GM12878 (cell line): ENCODE measurements at regions not wholly inside any gene's neighbourhood (a gene's known extent, or its start where the extent isn't known, plus 50 kb on each side); places are given as distances from the start of the nearest gene placed in this dataset.

Source experiments
- ATAC-seq: fragments of 200-7000 bp; cut with Tn5 transposase; 3 replicates; pipeline ENCODE4 v1.9.1; 2020; ENCODE audit warnings: mild to moderate bottlenecking, moderate library complexity
- BruUV-seq: library from RNA; stranded (reverse); fragments of 400-500 nt; replicated peaks from 2 replicates; lab custom pipeline; 2021; lab: Mats Ljungman, UMichigan
- CTCF ChIA-PET: fragments of 300-600 bp; sonication (Branson Sonifier 250); formaldehyde crosslinking; extraction: SDS; loops from one replicate; lab custom pipeline; 2021; ENCODE audit warnings: inconsistent platforms; lab: Yijun Ruan, JAX
- POLR2A ChIA-PET: fragments of 350-600 bp; formaldehyde crosslinking; extraction: SDS; loops from one replicate; lab custom pipeline; 2021; ENCODE audit warnings: inconsistent platforms; lab: Charles Lee
- RAD21 ChIA-PET: fragments of 300-600 bp; sonication (Branson Sonifier 250); formaldehyde crosslinking; loops from one replicate; lab custom pipeline; 2023; ENCODE audit warnings: antibody characterized with exemption; ENCODE audit not compliant: unreplicated experiment; lab: Charles Lee
- SMC1A ChIA-PET: fragments of 300-600 bp; sonication (Branson Sonifier 250); formaldehyde crosslinking; loops from one replicate; lab custom pipeline; 2023; ENCODE audit not compliant: unreplicated experiment, uncharacterized antibody; lab: Charles Lee
- DNase-seq: peaks from one replicate; pipeline ENCODE4 v3.0.0-alpha.2; 2011; ENCODE audit warnings: low read depth, low spot score
- FAIRE-seq: peaks from 3 replicates; lab custom pipeline; 2011; peaks lifted over from hg19 to GRCh38; lab: Jason Lieb, UNC
- H2AFZ ChIP-seq: 2 replicates; pipeline ENCODE4 v1.6.0; 2011; ENCODE audit warnings: low read depth, low read length, control low read depth; ENCODE audit not compliant: control insufficient read depth
- H3K27ac ChIP-seq: 2 replicates; pipeline ENCODE4 v1.5.1; 2011; ENCODE audit warnings: control low read depth; ENCODE audit not compliant: control insufficient read depth, insufficient read depth
- H3K27me3 ChIP-seq, 2 experiments: replicated peaks in 1 of 2; 2 replicates each; pipeline versions ENCODE4 v1.6.0 to v1.6.1; 2011; ENCODE audit warnings: low read length in 1 of 2; ENCODE audit not compliant: control insufficient read depth in 2 of 2, insufficient read depth in 2 of 2
- H3K36me3 ChIP-seq, 2 experiments: 2 replicates each; pipeline ENCODE4 v1.5.1; 2011; ENCODE audit warnings: low read length in 1 of 2; ENCODE audit not compliant: control insufficient read depth in 2 of 2, insufficient read depth in 2 of 2
- H3K4me1 ChIP-seq: 2 replicates; pipeline ENCODE4 v1.6.1; 2011; ENCODE audit warnings: mild to moderate bottlenecking, low read length, moderate library complexity, mixed read lengths; ENCODE audit not compliant: control insufficient read depth, insufficient read depth
- H3K4me2 ChIP-seq: 2 replicates; pipeline ENCODE4 v1.6.0; 2011; ENCODE audit warnings: control low read depth; ENCODE audit not compliant: control insufficient read depth, insufficient read depth
- H3K4me3 ChIP-seq: fragments of 200-600 bp; sonication (generic); 2 replicates; pipeline ENCODE4 v1.5.1; 2016
- H3K79me2 ChIP-seq: 2 replicates; pipeline ENCODE4 v1.6.0; 2011; ENCODE audit warnings: low read length; ENCODE audit not compliant: control insufficient read depth, insufficient read depth
- H3K9ac ChIP-seq: 2 replicates; pipeline ENCODE4 v1.8.0; 2011; ENCODE audit warnings: low read length, control low read depth, mixed read lengths; ENCODE audit not compliant: control insufficient read depth, insufficient read depth
- H3K9me3 ChIP-seq: replicated peaks from 3 replicates; pipeline ENCODE4 v1.5.1; 2011; ENCODE audit warnings: mild to moderate bottlenecking, low read length; ENCODE audit not compliant: control insufficient read depth, insufficient read depth
- H4K20me1 ChIP-seq: 2 replicates; pipeline ENCODE4 v1.6.0; 2011; ENCODE audit not compliant: control insufficient read depth, insufficient read depth
- JUND ChIP-seq: IDR thresholded peaks from 2 replicates; pipeline ENCODE4 v1.6.1; 2012; ENCODE audit warnings: low read depth, mild to moderate bottlenecking, low read length, improper control_type of control experiment, moderate library complexity
- POU2F2 ChIP-seq: IDR thresholded peaks from 3 replicates; pipeline ENCODE4 v1.6.1; 2011; ENCODE audit warnings: low read depth, mild to moderate bottlenecking, low read length, borderline replicate concordance
- RB1 ChIP-seq: fragments of 450-650 bp; formaldehyde crosslinking; IDR thresholded peaks from 2 replicates; pipeline ENCODE4 v1.6.1; 2017; ENCODE audit warnings: mild to moderate bottlenecking, borderline replicate concordance
- RBBP5 ChIP-seq: fragments of 200-600 bp; sonication (generic); conservative IDR thresholded peaks from 2 replicates; pipeline ENCODE4 v1.6.1; 2016
- SPI1 ChIP-seq: IDR thresholded peaks from 2 replicates; pipeline ENCODE4 v1.6.1; 2011; ENCODE audit warnings: low read depth, mild to moderate bottlenecking, low read length, moderate library complexity, borderline replicate concordance; ENCODE audit not compliant: insufficient read depth
- SUPT20H ChIP-seq: IDR thresholded peaks from 2 replicates; pipeline ENCODE4 v1.6.1; 2011; ENCODE audit warnings: low read depth, mild to moderate bottlenecking, low read length, moderate library complexity, borderline replicate concordance; ENCODE audit not compliant: control insufficient read depth
- SUZ12 ChIP-seq: fragments of 200-600 bp; sonication (generic); IDR thresholded peaks from one replicate; pipeline ENCODE4 v1.6.1; 2018; ENCODE audit warnings: antibody characterized with exemption, mild to moderate bottlenecking; ENCODE audit not compliant: unreplicated experiment
- WGBS: methylation state at CpG from one replicate; pipeline ENCODE4 v1.1.6; 2016; ENCODE audit warnings: low lambda C conversion rate; ENCODE audit not compliant: insufficient replicate concordance, insufficient coverage; ENCODE audit errors: missing lambda C conversion rate; 5-methylcytosine and 5-hydroxymethylcytosine counted together
- in situ Hi-C: fragments of 300-500 bp; cut with MboI; formaldehyde crosslinking; loops from 9 replicates; pipeline ENCODE4 v1.14.3; 2018; ENCODE audit warnings: mixed read lengths
- intact Hi-C: fragments of 100-400 bp; cut with micrococcal nuclease; formaldehyde crosslinking; loops from one replicate; pipeline ENCODE4 v1.14.2; 2022; ENCODE audit not compliant: unreplicated experiment

- CTCF ChIA-PET, result no interaction called here
- Histone ChIP-seq H4K20me1 (no peaks in the 10 kb centered on the region), H3K4me2 (no peak overlapping the region), H3K27ac (no peak overlapping the region), H3K9ac (no peak overlapping the region), H3K27me3 (no peaks in the 10 kb centered on the region; a peak in 1 of 4 replicates), H2AFZ (no peak overlapping the region), H3K4me3 (no peak overlapping the region), H3K4me1 (no peaks in the 10 kb centered on the region), H3K79me2 (no peaks in the 10 kb centered on the region), H3K36me3 (no peaks in the 10 kb centered on the region), H3K9me3 (no peaks in the 10 kb centered on the region; the same call in 2 of the 3 replicates)
- in situ Hi-C loops, result no loop called here
- FAIRE-seq (no peak), DNase-seq (no peak), ATAC-seq (no peak)
- WGBS, result 0% methylated on average over 3 of the region's 3 CpGs
- SMC1A ChIA-PET, result interaction anchor here (0.7 kb wide), 1 partner anchor 1109 kb away, joined by 3 read pairs; no protein-coding TSS in a partner anchor
- intact Hi-C loops, result no loop called here
- POLR2A ChIA-PET, result no interaction called here
- no peak for TF ChIP-seq JUND
- BruUV-seq, result no TSS peak
- RAD21 ChIA-PET, result no interaction called here
Observed at GRCh38 chr15:96402403-96402802, 71.9 kb downstream of the NR2F2 start.

DNA sequence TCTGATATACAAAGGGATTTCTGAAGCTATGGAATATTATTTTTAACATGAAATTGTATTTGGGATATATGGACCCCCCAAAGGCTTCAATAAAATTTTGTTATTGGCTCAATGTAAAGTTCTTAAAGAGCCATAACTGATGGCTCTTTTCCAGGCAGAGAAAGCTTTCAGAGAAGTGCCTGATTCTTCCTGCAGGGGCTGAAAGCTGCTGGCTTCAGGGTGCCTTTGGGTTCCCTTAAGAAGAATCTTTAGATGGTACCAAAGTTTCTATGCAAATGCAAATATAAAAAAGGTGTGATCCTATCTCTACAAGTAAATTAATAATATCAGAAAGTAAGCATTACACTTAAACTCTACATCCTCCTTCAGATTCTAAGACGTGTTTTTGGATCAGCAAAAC is 72.6 kb downstream of the NR2F2 start:
- Histone ChIP-seq H3K79me2 (no peaks in the 10 kb centered on the region), H2AFZ (no peak overlapping the region), H3K9ac (no peak overlapping the region), H3K27me3 (no peaks in the 10 kb centered on the region; a peak in 1 of 4 replicates), H3K9me3 (no peaks in the 10 kb centered on the region; the same call in 2 of the 3 replicates), H3K4me3 (no peak overlapping the region)
- intact Hi-C loops, result no loop called here
- POLR2A ChIA-PET, result no interaction called here
- in situ Hi-C loops, result no loop called here
- SMC1A ChIA-PET, result no interaction called here
- FAIRE-seq (no peak), DNase-seq (no peak)
- TF ChIP-seq SUZ12 (no peak), POU2F2 (no peak), SPI1 (no peak), RBBP5 (no peak), SUPT20H (no peak), RB1 (no peak)
- TF ChIP-seq, all 136 proteins: peak for 0
- Histone ChIP-seq H3K36me3 (no peaks in the 10 kb centered on the region), H3K27ac (no peak overlapping the region), H4K20me1 (no peaks in the 10 kb centered on the region), H3K4me1 (no peaks in the 10 kb centered on the region), H3K4me2 (no peak overlapping the region)
- RAD21 ChIA-PET, result no interaction called here
- ATAC-seq, result no peak
- no TSS peak for BruUV-seq
- CTCF ChIA-PET, result no interaction called here
- WGBS, result 7% methylated on average over 1 of the region's 1 CpG
